ENCODE measurements at regions not wholly inside any gene's neighbourhood (a gene's known extent, or its start where the extent isn't known, plus 50 kb on each side); places are given as distances from the start of the nearest gene placed in this dataset.

GRCh38 chr1:114227059-114227458 is 73.4 kb upstream of the SYT6 start:
- DNase-seq (ENCODE audit: low read depth) = no peak

GRCh38 chr1:114224196-114224907 is 70.7 kb upstream of the SYT6 start:
- no peak for DNase-seq (ENCODE audit: low read depth)

- no peak for DNase-seq (ENCODE audit: low read depth)
Observed at GRCh38 chr1:114222920-114223319, 69.3 kb upstream of the SYT6 start.

- DNase-seq (ENCODE audit: low read depth) = no peak
Observed at GRCh38 chr1:114219172-114219868, 65.7 kb upstream of the SYT6 start.

GRCh38 chr1:114218361-114219171 is 64.9 kb upstream of the SYT6 start:
- DNase-seq (ENCODE audit: low read depth) = no peak

- DNase-seq (ENCODE audit: low read depth) = no peak
Observed at GRCh38 chr1:114216431-114217173, 62.9 kb upstream of the SYT6 start.

GRCh38 chr1:114215436-114215835 is 61.8 kb upstream of the SYT6 start:
- DNase-seq (ENCODE audit: low read depth) = no peak

GRCh38 chr1:114214016-114214415 is 60.3 kb upstream of the SYT6 start:
- DNase-seq (ENCODE audit: low read depth) = no peak

- no peak for DNase-seq (ENCODE audit: low read depth)
Observed at GRCh38 chr1:114209971-114210370, 56.3 kb upstream of the SYT6 start.

GRCh38 chr1:114208714-114209113 is 55.0 kb upstream of the SYT6 start:
- DNase-seq (ENCODE audit: low read depth) = no peak

- no peak for DNase-seq (ENCODE audit: low read depth)
Observed at GRCh38 chr1:114208106-114208505, 54.4 kb upstream of the SYT6 start.

GRCh38 chr1:114207635-114208034 is 54.0 kb upstream of the SYT6 start:
- DNase-seq (ENCODE audit: low read depth) = no peak

GRCh38 chr1:114206392-114206791 is 52.7 kb upstream of the SYT6 start:
- DNase-seq (ENCODE audit: low read depth) = no peak

GRCh38 chr1:114203595-114204128 is 50.0 kb upstream of the SYT6 start:
- DNase-seq (ENCODE audit: low read depth) = no peak

All from T follicular helper cell (primary cell).